H1 (cell line): ENCODE measurements at regions not wholly inside any gene's neighbourhood (a gene's known extent, or its start where the extent isn't known, plus 50 kb on each side); places are given as distances from the start of the nearest gene placed in this dataset.
A peak's percentile ranks its signal among the peaks of the same experiment; 100 is the strongest.

Source experiments
- CTBP2 ChIP-seq: IDR thresholded peaks from 2 replicates; pipeline ENCODE4 v1.7.0; 2011; ENCODE audit warnings: borderline replicate concordance, mild to moderate bottlenecking, moderate library complexity, mixed read lengths, low read length; ENCODE audit not compliant: insufficient read depth, insufficient read length
- HDAC6 ChIP-seq: IDR thresholded peaks from one replicate; pipeline ENCODE4 v1.7.1; 2012; ENCODE audit warnings: low read depth, mild to moderate bottlenecking, inconsistent platforms, low read length, moderate library complexity
- RAD21 ChIP-seq, 2 experiments: IDR thresholded peaks in 1 of 2; conservative IDR thresholded peaks in 1 of 2; 2 replicates each; pipeline ENCODE4 v1.6.1; 2011; ENCODE audit warnings: low read depth in 2 of 2, low read length in 2 of 2, improper control_type of control experiment in 1 of 2, inconsistent platforms in 1 of 2, mild to moderate bottlenecking in 1 of 2, moderate library complexity in 1 of 2
- RXRA ChIP-seq: IDR thresholded peaks from 2 replicates; pipeline ENCODE4 v1.6.1; 2011; ENCODE audit warnings: low read depth, mild to moderate bottlenecking, low read length, moderate library complexity; ENCODE audit not compliant: insufficient read depth
- SP1 ChIP-seq: IDR thresholded peaks from 2 replicates; pipeline ENCODE4 v1.6.1; 2011; ENCODE audit warnings: low read depth, low read length
- TAF1 ChIP-seq: IDR thresholded peaks from 2 replicates; pipeline ENCODE4 v1.6.1; 2011; ENCODE audit warnings: mild to moderate bottlenecking, low read depth, low read length
- TF ChIP-seq, protein P1 (sequence below): fragments of 300-600 bp; sonication (generic); IDR thresholded peaks from 2 replicates; pipeline ENCODE4 v1.7.1; 2012; ENCODE audit warnings: low read length, moderate library complexity, mild to moderate bottlenecking, inconsistent platforms; ENCODE audit not compliant: insufficient replicate concordance

DNA sequence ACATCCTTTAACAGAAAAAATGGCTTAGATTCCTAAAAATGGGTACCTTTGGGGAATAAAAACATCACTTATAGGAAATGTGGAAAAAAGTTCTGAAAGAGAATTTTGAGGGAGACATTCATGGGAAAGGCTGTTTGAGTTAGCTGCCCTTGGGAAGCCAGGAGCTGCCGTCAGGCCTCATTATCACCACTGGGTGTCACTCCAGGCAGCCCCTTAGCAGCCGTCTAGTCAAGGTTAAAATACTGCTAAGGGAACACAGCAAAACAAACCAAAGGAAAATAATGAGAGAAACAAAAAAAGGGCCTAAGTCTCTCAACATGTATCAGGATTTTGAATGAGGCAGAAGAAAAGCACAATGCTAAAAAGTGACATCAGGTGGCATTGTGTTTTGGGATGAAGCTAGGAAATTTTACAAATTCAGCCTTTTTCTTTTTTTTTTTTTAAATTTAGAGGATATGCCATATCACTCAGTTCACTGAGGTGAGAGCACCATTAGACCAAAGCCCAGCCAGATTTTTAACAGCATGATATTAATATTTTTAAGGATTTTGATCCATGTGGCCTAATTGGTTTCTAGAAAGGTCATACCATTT lies 235.3 kb downstream of the GPAT3 start (continued):
- TF ChIP-seq, protein P1, sequence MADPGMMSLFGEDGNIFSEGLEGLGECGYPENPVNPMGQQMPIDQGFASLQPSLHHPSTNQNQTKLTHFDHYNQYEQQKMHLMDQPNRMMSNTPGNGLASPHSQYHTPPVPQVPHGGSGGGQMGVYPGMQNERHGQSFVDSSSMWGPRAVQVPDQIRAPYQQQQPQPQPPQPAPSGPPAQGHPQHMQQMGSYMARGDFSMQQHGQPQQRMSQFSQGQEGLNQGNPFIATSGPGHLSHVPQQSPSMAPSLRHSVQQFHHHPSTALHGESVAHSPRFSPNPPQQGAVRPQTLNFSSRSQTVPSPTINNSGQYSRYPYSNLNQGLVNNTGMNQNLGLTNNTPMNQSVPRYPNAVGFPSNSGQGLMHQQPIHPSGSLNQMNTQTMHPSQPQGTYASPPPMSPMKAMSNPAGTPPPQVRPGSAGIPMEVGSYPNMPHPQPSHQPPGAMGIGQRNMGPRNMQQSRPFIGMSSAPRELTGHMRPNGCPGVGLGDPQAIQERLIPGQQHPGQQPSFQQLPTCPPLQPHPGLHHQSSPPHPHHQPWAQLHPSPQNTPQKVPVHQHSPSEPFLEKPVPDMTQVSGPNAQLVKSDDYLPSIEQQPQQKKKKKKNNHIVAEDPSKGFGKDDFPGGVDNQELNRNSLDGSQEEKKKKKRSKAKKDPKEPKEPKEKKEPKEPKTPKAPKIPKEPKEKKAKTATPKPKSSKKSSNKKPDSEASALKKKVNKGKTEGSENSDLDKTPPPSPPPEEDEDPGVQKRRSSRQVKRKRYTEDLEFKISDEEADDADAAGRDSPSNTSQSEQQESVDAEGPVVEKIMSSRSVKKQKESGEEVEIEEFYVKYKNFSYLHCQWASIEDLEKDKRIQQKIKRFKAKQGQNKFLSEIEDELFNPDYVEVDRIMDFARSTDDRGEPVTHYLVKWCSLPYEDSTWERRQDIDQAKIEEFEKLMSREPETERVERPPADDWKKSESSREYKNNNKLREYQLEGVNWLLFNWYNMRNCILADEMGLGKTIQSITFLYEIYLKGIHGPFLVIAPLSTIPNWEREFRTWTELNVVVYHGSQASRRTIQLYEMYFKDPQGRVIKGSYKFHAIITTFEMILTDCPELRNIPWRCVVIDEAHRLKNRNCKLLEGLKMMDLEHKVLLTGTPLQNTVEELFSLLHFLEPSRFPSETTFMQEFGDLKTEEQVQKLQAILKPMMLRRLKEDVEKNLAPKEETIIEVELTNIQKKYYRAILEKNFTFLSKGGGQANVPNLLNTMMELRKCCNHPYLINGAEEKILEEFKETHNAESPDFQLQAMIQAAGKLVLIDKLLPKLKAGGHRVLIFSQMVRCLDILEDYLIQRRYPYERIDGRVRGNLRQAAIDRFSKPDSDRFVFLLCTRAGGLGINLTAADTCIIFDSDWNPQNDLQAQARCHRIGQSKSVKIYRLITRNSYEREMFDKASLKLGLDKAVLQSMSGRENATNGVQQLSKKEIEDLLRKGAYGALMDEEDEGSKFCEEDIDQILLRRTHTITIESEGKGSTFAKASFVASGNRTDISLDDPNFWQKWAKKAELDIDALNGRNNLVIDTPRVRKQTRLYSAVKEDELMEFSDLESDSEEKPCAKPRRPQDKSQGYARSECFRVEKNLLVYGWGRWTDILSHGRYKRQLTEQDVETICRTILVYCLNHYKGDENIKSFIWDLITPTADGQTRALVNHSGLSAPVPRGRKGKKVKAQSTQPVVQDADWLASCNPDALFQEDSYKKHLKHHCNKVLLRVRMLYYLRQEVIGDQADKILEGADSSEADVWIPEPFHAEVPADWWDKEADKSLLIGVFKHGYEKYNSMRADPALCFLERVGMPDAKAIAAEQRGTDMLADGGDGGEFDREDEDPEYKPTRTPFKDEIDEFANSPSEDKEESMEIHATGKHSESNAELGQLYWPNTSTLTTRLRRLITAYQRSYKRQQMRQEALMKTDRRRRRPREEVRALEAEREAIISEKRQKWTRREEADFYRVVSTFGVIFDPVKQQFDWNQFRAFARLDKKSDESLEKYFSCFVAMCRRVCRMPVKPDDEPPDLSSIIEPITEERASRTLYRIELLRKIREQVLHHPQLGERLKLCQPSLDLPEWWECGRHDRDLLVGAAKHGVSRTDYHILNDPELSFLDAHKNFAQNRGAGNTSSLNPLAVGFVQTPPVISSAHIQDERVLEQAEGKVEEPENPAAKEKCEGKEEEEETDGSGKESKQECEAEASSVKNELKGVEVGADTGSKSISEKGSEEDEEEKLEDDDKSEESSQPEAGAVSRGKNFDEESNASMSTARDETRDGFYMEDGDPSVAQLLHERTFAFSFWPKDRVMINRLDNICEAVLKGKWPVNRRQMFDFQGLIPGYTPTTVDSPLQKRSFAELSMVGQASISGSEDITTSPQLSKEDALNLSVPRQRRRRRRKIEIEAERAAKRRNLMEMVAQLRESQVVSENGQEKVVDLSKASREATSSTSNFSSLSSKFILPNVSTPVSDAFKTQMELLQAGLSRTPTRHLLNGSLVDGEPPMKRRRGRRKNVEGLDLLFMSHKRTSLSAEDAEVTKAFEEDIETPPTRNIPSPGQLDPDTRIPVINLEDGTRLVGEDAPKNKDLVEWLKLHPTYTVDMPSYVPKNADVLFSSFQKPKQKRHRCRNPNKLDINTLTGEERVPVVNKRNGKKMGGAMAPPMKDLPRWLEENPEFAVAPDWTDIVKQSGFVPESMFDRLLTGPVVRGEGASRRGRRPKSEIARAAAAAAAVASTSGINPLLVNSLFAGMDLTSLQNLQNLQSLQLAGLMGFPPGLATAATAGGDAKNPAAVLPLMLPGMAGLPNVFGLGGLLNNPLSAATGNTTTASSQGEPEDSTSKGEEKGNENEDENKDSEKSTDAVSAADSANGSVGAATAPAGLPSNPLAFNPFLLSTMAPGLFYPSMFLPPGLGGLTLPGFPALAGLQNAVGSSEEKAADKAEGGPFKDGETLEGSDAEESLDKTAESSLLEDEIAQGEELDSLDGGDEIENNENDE: no peak
- TF ChIP-seq CTBP2: no peak
- no peak for TF ChIP-seq HDAC6
- TF ChIP-seq RXRA: no peak
- no peak for TF ChIP-seq SP1
- TF ChIP-seq RAD21 (IDR thresholded peaks at IDR 0.05 in 1 of 2, conservative IDR thresholded peaks at IDR 0.05 in 1 of 2; ENCODE audit: low read depth in 2 of 2, low read length in 2 of 2): peak; percentile 90 to 94
- no peak for TF ChIP-seq TAF1
